Fibroblast of lung (primary cell): ENCODE measurements at regions not wholly inside any gene's neighbourhood (a gene's known extent, or its start where the extent isn't known, plus 50 kb on each side); places are given as distances from the start of the nearest gene placed in this dataset.

Source experiments
- DNase-seq, 2 donors: peaks; one replicate each; pipeline versions ENCODE4 v3.0.0 to v3.0.0-alpha.2; 2010; ENCODE audit warnings: low read depth in 2 of 2
- H2AFZ ChIP-seq: 2 replicates; pipeline ENCODE4 v1.5.1; 2012; ENCODE audit warnings: low read length, control low read depth, inconsistent platforms
- H3K27ac ChIP-seq: 2 replicates; pipeline ENCODE4 v1.5.1; 2011; ENCODE audit warnings: low read length, control low read depth; ENCODE audit not compliant: insufficient read depth
- H3K27me3 ChIP-seq: 2 replicates; pipeline ENCODE4 v1.5.1; 2011; ENCODE audit warnings: mild to moderate bottlenecking, low read length; ENCODE audit not compliant: control insufficient read depth, insufficient read depth
- H3K36me3 ChIP-seq: 2 replicates; pipeline ENCODE4 v1.5.1; 2011; ENCODE audit warnings: low read length; ENCODE audit not compliant: control insufficient read depth, insufficient read depth
- H3K4me1 ChIP-seq: 2 replicates; pipeline ENCODE4 v1.5.1; 2011; ENCODE audit warnings: low read length; ENCODE audit not compliant: control insufficient read depth, insufficient read depth; ENCODE audit errors: extremely low read depth
- H3K4me2 ChIP-seq: 2 replicates; pipeline ENCODE4 v1.5.1; 2011; ENCODE audit warnings: low read length, control low read depth; ENCODE audit not compliant: insufficient read depth; ENCODE audit errors: extremely low read depth
- H3K4me3 ChIP-seq, 4 experiments: fragments of 200-600 bp in 1 of 4; sonication (generic) in 1 of 4; replicated peaks in 1 of 4; 2 replicates each; pipeline ENCODE4 v1.5.1; 2011 to 2016; ENCODE audit warnings: low read length in 4 of 4, low read depth in 3 of 4, mild to moderate bottlenecking in 3 of 4, control low read depth in 2 of 4, inconsistent platforms in 1 of 4, mixed read lengths in 1 of 4; ENCODE audit not compliant: insufficient read depth in 1 of 4; ENCODE audit errors: control extremely low read depth in 1 of 4
- H3K79me2 ChIP-seq: 2 replicates; pipeline ENCODE4 v1.5.1; 2012; ENCODE audit warnings: mild to moderate bottlenecking, low read length, inconsistent platforms; ENCODE audit not compliant: control insufficient read depth, insufficient read depth
- H3K9ac ChIP-seq: 2 replicates; pipeline ENCODE4 v1.5.1; 2011; ENCODE audit warnings: mild to moderate bottlenecking, low read length, control low read depth; ENCODE audit not compliant: insufficient read depth
- H3K9me3 ChIP-seq: 2 replicates; pipeline ENCODE4 v1.5.1; 2012; ENCODE audit warnings: low read depth, low read length; ENCODE audit not compliant: control insufficient read depth, insufficient read depth
- H4K20me1 ChIP-seq: 2 replicates; pipeline ENCODE4 v1.5.1; 2011; ENCODE audit warnings: low read length; ENCODE audit not compliant: control insufficient read depth, insufficient read depth; ENCODE audit errors: extremely low read depth
- CTCF ChIP-seq, 2 donors: IDR thresholded peaks in 1 of 2; conservative IDR thresholded peaks in 1 of 2; 1 replicate in 1 of 2; 2 replicates in 1 of 2; pipeline ENCODE4 v1.5.1; 2011 to 2012; ENCODE audit warnings: low read length in 2 of 2, control low read depth in 1 of 2, inconsistent platforms in 1 of 2, low read depth in 1 of 2, mild to moderate bottlenecking in 1 of 2
- EZH2 ChIP-seq: IDR thresholded peaks from 2 replicates; pipeline ENCODE4 v1.5.1; 2012; ENCODE audit warnings: low read length, control low read depth, mild to moderate bottlenecking; ENCODE audit errors: missing control alignments

DNA sequence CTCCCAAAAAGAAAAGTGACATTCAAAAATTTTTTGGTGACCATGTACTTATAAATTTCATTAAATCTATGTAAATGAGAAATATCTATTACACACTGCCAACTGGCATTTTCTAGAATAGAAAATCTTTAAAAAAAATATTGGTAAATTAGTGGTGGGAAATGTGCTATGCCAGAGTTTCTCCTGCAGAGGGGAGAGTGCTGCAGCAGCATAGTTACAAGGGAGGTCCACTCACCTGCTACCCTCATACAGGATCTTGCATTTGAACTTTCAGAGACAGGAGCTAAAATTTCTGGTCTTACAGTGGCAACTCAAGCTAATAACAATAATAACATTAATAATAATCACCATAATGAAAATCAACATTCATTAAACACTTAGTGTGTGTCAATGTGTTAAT, 459.6 kb downstream of the NSUN3 start:
- Histone ChIP-seq H3K9ac (no peak overlapping the region), H2AFZ (no peak overlapping the region), H3K36me3 (no peaks in the 10 kb centered on the region), H3K4me2 (no peak overlapping the region), H3K27ac (no peak overlapping the region), H3K9me3 (no peaks in the 10 kb centered on the region), H3K4me1 (no peaks in the 10 kb centered on the region), H3K4me3 (no peak overlapping the region), H3K79me2 (no peaks in the 10 kb centered on the region), H3K27me3 (no peaks in the 10 kb centered on the region), H4K20me1 (no peaks in the 10 kb centered on the region)
- no peak for DNase-seq
- TF ChIP-seq EZH2 (no peak), CTCF (conservative IDR thresholded peaks at IDR 0.05 in 1 of 2, IDR thresholded peaks at IDR 0.05 in 1 of 2; ENCODE audit: low read depth in 1 of 2, low read length in 2 of 2) (peak in 1 of 2 donors; percentile 33)

- Histone ChIP-seq H3K4me3 (no peak overlapping the region), H3K4me2 (no peak overlapping the region), H2AFZ (no peak overlapping the region)
Observed at GRCh38 chr3:94524102-94524919, 461.4 kb downstream of the NSUN3 start.

GRCh38 chr3:94525043-94525442, 462.2 kb downstream of the NSUN3 start:
- DNase-seq: peak; percentile 18 to 29
- Histone ChIP-seq H3K9me3 (no peaks in the 10 kb centered on the region), H3K9ac (no peak overlapping the region), H3K27ac (no peak overlapping the region), H3K79me2 (no peaks in the 10 kb centered on the region), H2AFZ (no peak overlapping the region), H3K4me1 (no peaks in the 10 kb centered on the region), H3K4me3 (no peak overlapping the region), H3K4me2 (no peak overlapping the region), H3K27me3 (no peaks in the 10 kb centered on the region), H4K20me1 (no peaks in the 10 kb centered on the region), H3K36me3 (no peaks in the 10 kb centered on the region)
- TF ChIP-seq EZH2 (no peak), CTCF (conservative IDR thresholded peaks at IDR 0.05 in 1 of 2, IDR thresholded peaks at IDR 0.05 in 1 of 2; ENCODE audit: low read depth in 1 of 2, low read length in 2 of 2) (peak in 1 of 2 donors; percentile 54)

More at GRCh38 chr3:94524102-94524919, 461.4 kb downstream of the NSUN3 start:
- no peak overlapping the region for H3K9ac ChIP-seq
- H3K36me3 ChIP-seq: no peaks in the 10 kb centered on the region
- H4K20me1 ChIP-seq: no peaks in the 10 kb centered on the region
- TF ChIP-seq CTCF (conservative IDR thresholded peaks at IDR 0.05 in 1 of 2, IDR thresholded peaks at IDR 0.05 in 1 of 2; ENCODE audit: low read depth in 1 of 2, low read length in 2 of 2) (no peak), EZH2 (no peak)
- no peaks in the 10 kb centered on the region for H3K27me3 ChIP-seq
- H3K27ac ChIP-seq: no peak overlapping the region
- no peaks in the 10 kb centered on the region for H3K4me1 ChIP-seq
- H3K79me2 ChIP-seq: no peaks in the 10 kb centered on the region
- DNase-seq: no peak
- H3K9me3 ChIP-seq: no peaks in the 10 kb centered on the region
